ENCODE measurements at regions not wholly inside any gene's neighbourhood (a gene's known extent, or its start where the extent isn't known, plus 50 kb on each side); places are given as distances from the start of the nearest gene placed in this dataset.

GRCh38 chr17:73722165-73722564 lies 77.9 kb upstream of the SDK2 start:
- TF ChIP-seq CTCF (IDR thresholded peaks at IDR 0.05) = no peak
- no peak for TF ChIP-seq POLR2A (IDR thresholded peaks at IDR 0.05)

Measured in uterus (tissue), 2 donors.